Neural cell (in vitro differentiated cells): ENCODE measurements at regions not wholly inside any gene's neighbourhood (a gene's known extent, or its start where the extent isn't known, plus 50 kb on each side); places are given as distances from the start of the nearest gene placed in this dataset.

Experiments used
- EP300 ChIP-seq: fragments of 450-650 bp; conservative IDR thresholded peaks from 2 replicates; pipeline ENCODE4 v1.6.1; 2014; ENCODE audit warnings: antibody characterized with exemption, mild to moderate bottlenecking, moderate library complexity; ENCODE audit not compliant: poor library complexity, severe bottlenecking
- EZH2 ChIP-seq: fragments of 200-600, 300-800 bp; shearing (Covaris generic), sonication (generic); IDR thresholded peaks from 2 replicates; pipeline ENCODE4 v1.6.1; 2014; ENCODE audit warnings: antibody characterized with exemption, low read length, borderline replicate concordance, mild to moderate bottlenecking; ENCODE audit not compliant: insufficient read depth, poor library complexity, severe bottlenecking
- MXI1 ChIP-seq: fragments of 450-650 bp; conservative IDR thresholded peaks from 2 replicates; pipeline ENCODE4 v1.6.1; 2014; ENCODE audit warnings: antibody characterized with exemption, mild to moderate bottlenecking; ENCODE audit not compliant: poor library complexity, severe bottlenecking
- POLR2AphosphoS5 ChIP-seq: IDR thresholded peaks from 2 replicates; pipeline ENCODE4 v1.6.1; 2012
- RAD21 ChIP-seq: fragments of 450-650 bp; conservative IDR thresholded peaks from 2 replicates; pipeline ENCODE4 v1.6.1; 2014; ENCODE audit warnings: antibody characterized with exemption, mild to moderate bottlenecking, moderate library complexity
- SMC3 ChIP-seq: fragments of 450-650 bp; conservative IDR thresholded peaks from 2 replicates; pipeline ENCODE4 v1.6.1; 2014; ENCODE audit warnings: antibody characterized with exemption, mild to moderate bottlenecking, moderate library complexity; ENCODE audit not compliant: poor library complexity
- TAF1 ChIP-seq: IDR thresholded peaks from 2 replicates; pipeline ENCODE4 v1.6.1; 2012; ENCODE audit warnings: low read depth
- TF ChIP-seq, protein P1 (sequence below): fragments of 450-650 bp; IDR thresholded peaks from 2 replicates; pipeline ENCODE4 v1.5.1; 2014; ENCODE audit warnings: antibody characterized with exemption, mild to moderate bottlenecking, moderate library complexity; ENCODE audit not compliant: poor library complexity, severe bottlenecking
- TF ChIP-seq, protein P2 (sequence below): IDR thresholded peaks from 2 replicates; pipeline ENCODE4 v1.6.1; 2012; ENCODE audit warnings: borderline replicate concordance

GRCh38 chr2:210839450-210839849 lies 283.1 kb downstream of the CPS1 start:
- TF ChIP-seq, protein P1, sequence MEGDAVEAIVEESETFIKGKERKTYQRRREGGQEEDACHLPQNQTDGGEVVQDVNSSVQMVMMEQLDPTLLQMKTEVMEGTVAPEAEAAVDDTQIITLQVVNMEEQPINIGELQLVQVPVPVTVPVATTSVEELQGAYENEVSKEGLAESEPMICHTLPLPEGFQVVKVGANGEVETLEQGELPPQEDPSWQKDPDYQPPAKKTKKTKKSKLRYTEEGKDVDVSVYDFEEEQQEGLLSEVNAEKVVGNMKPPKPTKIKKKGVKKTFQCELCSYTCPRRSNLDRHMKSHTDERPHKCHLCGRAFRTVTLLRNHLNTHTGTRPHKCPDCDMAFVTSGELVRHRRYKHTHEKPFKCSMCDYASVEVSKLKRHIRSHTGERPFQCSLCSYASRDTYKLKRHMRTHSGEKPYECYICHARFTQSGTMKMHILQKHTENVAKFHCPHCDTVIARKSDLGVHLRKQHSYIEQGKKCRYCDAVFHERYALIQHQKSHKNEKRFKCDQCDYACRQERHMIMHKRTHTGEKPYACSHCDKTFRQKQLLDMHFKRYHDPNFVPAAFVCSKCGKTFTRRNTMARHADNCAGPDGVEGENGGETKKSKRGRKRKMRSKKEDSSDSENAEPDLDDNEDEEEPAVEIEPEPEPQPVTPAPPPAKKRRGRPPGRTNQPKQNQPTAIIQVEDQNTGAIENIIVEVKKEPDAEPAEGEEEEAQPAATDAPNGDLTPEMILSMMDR, result no peak
- no peak for TF ChIP-seq MXI1
- no peak for TF ChIP-seq EZH2
- TF ChIP-seq POLR2AphosphoS5, result no peak
- no peak for TF ChIP-seq TAF1
- TF ChIP-seq, protein P2, sequence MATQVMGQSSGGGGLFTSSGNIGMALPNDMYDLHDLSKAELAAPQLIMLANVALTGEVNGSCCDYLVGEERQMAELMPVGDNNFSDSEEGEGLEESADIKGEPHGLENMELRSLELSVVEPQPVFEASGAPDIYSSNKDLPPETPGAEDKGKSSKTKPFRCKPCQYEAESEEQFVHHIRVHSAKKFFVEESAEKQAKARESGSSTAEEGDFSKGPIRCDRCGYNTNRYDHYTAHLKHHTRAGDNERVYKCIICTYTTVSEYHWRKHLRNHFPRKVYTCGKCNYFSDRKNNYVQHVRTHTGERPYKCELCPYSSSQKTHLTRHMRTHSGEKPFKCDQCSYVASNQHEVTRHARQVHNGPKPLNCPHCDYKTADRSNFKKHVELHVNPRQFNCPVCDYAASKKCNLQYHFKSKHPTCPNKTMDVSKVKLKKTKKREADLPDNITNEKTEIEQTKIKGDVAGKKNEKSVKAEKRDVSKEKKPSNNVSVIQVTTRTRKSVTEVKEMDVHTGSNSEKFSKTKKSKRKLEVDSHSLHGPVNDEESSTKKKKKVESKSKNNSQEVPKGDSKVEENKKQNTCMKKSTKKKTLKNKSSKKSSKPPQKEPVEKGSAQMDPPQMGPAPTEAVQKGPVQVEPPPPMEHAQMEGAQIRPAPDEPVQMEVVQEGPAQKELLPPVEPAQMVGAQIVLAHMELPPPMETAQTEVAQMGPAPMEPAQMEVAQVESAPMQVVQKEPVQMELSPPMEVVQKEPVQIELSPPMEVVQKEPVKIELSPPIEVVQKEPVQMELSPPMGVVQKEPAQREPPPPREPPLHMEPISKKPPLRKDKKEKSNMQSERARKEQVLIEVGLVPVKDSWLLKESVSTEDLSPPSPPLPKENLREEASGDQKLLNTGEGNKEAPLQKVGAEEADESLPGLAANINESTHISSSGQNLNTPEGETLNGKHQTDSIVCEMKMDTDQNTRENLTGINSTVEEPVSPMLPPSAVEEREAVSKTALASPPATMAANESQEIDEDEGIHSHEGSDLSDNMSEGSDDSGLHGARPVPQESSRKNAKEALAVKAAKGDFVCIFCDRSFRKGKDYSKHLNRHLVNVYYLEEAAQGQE, result no peak
- no peak for TF ChIP-seq RAD21
- no peak for TF ChIP-seq SMC3
- no peak for TF ChIP-seq EP300
